Fibroblast of peridontal ligament (primary cell): ENCODE measurements at regions not wholly inside any gene's neighbourhood (a gene's known extent, or its start where the extent isn't known, plus 50 kb on each side); places are given as distances from the start of the nearest gene placed in this dataset.

Experiments
- DNase-seq: peaks from one replicate; pipeline ENCODE4 v3.0.0-alpha.2; 2010; ENCODE audit errors: extremely low read depth

- DNase-seq: no peak
Observed at GRCh38 chr5:152271420-152271819, 133.7 kb downstream of the NMUR2 start.

- DNase-seq: no peak
Observed at GRCh38 chr5:152270096-152270495, 135.0 kb downstream of the NMUR2 start.

GRCh38 chr5:152269533-152269932 is 135.5 kb downstream of the NMUR2 start:
- DNase-seq: no peak

GRCh38 chr5:152264645-152265254 is 140.3 kb downstream of the NMUR2 start:
- DNase-seq: no peak

GRCh38 chr5:152262667-152263066 is 142.4 kb downstream of the NMUR2 start:
- no peak for DNase-seq

DNA sequence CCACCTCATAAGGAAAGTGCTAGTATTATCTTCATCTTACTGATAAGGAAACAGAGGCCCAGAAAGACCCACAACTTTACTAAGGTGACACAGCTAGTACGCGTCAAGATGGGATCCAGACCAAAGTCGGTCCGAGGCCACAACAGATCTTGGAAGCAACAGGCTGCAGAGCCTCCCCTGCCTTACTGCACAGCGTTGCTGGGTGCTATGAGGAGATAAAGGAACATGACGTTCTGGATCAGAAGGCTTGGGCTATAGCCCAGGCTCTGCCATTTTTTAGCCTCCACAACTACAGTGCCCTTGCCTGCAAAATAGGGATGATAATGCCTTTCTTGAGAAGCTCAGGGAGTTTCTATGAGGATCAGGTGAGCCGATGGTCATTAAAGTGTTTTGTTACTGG is 144.1 kb downstream of the NMUR2 start:
- DNase-seq: no peak

DNA sequence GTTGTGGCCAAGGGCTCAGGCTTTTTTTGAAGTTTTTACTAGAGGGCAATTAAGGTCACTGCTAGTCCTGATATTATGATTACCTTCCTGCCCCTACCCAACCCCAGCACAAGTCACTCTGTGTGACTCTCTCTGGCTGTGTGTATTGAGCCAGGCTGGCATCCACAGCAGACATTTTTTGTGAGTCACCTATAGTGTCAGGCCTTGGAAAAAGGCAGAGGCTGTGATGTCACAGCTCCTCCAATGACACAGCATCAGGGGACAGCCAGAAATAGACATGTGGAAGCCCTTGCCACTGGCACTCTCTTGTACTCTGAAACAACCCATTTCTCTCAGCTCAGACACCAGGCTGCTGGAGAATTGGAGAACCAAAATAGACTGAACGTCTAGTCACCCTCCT is 145.4 kb downstream of the NMUR2 start:
- DNase-seq: no peak

DNA sequence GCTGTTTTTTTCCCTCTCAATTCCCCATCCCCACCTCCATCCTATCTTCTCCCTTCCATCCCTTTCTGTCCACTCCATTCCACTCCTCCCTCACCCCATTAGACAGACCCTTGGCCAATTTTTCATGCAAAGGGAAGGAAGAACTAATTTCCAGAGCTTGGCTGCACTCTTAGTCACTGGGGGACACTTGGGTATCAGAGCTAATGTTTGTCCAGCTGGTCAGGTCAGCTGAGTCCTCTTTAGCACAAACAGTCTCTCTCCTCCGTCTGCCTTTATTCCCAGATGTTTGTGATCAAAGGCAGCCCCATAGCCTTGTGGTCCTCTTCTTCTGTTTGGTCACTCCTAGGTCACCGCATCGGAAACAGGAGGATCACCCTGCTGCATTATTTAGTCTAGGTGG is 148.5 kb downstream of the NMUR2 start:
- no peak for DNase-seq

GRCh38 chr5:152255411-152255810 is 149.7 kb downstream of the NMUR2 start:
- DNase-seq: no peak

- no peak for DNase-seq
Observed at GRCh38 chr5:152247850-152248385, 157.2 kb downstream of the NMUR2 start.

GRCh38 chr5:152246401-152246800 is 158.7 kb downstream of the NMUR2 start:
- peak; percentile 0 for DNase-seq

DNA sequence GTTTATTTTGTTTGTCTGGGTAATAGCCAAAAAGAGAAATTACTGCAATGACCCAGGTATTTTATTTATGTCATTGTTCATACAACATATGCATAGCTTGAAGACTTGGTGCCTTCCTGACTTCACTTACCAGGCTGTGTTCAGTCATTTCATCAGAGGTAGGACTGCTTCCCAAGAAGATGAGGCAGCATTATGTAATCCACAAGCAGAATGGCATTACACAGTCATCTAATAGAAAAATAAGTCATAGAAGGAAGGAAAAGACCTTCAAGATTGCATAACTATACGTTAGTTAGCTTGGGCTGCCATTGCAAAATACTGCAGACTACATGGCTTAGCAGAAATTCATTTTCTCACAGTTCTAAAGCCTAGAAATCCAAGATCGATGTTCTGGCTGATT is 167.5 kb downstream of the NMUR2 start:
- no peak for DNase-seq

- DNase-seq: no peak
Observed at GRCh38 chr5:152226191-152226590, 178.9 kb downstream of the NMUR2 start.

- DNase-seq: no peak
Observed at GRCh38 chr5:152221721-152222629, 183.1 kb downstream of the NMUR2 start.

DNA sequence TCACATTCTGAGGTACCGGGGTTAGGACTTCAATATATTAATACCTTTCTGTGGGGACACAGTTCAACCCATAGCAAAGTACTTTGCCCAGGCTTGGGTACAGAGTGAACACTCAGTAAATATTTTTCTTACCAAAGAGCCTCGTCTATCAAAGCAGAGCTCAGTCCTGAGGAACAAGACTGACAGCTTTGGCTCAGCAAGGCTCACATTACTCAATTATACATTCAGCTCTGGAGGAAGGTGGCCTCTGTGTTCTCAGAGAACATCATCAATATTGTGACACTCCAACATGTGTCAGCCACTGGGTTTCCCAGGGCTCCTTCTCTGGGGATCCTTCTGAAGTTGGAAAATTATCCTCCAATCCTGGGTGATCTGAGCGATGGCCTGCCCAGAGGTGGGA is 186.4 kb downstream of the NMUR2 start:
- no peak for DNase-seq

DNA sequence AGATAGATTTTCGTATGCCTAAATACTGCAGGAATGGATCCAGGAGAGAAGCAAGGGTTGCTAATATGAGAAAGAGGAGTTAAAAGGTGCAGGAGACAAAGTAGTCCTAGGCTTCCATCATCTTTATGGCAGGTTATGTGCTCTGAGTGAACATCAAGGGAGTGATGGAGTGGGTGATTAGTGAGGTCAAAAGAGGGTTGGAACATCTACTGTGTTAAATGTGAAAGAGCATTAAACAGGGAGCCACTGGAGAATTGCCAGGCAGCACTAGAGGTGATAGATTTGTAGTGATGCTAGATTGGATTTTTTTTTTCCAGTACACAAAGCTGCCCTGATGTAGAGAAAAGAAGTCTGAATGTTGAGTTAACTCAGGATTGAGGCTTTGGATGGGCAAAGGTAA is 199.3 kb downstream of the NMUR2 start:
- no peak for DNase-seq

DNA sequence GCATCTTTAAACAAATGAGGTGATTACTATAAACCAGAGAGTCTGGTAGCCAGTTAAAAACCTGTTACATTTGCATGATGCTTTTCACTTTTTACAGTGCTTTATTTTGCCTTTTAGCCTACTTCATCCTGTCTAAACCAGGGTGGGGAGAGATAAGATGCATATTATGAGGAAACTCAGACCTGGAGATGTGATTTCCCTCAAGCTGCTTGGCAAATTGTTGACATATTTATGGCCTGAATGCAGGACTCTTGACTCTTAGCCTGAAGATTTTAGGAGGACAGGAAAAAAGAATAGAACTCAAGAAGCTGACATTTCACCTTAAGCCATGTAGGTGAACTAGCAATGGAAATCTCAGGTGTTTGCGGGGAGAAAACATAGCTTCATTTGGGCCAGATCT is 202.8 kb downstream of the NMUR2 start:
- no peak for DNase-seq

GRCh38 chr5:152193391-152194107 is 211.5 kb downstream of the NMUR2 start:
- no peak for DNase-seq

GRCh38 chr5:152188251-152188650 is 216.8 kb downstream of the NMUR2 start:
- no peak for DNase-seq

GRCh38 chr5:152187668-152188067 is 217.4 kb downstream of the NMUR2 start:
- DNase-seq: no peak

DNA sequence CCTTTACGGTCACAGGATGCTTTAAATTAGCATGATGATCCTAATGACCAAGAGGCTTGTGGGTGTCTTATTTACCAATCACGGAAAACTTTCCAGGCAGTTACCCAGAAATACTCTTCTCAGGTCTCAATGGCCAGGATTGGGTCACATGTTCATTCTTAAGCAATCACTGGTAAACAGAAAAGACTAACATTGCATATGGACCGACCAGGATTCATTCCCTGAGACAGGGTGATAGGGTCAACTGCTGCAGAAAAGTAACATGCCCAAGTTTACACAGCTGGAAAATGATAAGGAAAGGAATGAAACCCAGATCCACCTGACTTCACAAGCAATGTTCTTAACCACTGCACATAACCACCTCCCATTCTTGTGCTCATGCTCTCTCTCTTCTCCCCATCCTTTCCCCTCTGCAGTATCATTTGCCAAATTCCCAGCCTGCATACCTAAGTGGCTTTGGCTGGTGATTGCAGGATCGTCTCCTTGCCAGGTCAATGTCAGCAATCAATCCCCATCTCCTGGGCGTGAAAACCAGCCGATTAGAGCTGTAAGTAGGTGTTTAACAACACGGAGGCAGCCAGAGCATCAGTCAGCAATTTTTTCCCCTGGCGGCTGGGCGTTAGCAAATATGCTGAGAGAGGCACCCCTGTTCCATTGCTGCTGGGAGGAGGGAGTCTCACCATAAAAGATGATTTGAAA is 219.4 kb downstream of the NMUR2 start:
- DNase-seq: no peak

DNA sequence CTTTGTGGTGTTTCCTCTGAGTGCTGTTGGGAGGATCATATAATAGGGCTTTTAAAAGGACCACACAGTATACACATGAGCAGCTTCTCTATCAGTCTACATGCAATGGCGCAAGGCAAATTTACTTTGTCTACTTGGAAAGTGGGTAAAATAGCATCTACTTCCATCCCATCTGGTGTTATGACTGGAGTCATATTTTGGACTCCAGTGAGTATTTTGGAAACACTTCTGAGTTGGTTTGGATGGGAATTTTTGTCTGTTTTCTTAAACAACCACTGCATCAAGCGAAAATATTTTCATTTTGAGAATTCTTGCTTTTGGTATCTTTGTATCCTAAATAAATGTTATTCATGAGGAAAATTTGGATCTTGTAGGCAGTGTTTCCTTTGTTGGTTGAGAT is 220.8 kb downstream of the NMUR2 start:
- no peak for DNase-seq
